Activated naive CD4-positive, alpha-beta T cell treated with anti-CD3 and anti-CD28 coated beads for 36 hours (primary cell): ENCODE measurements at regions not wholly inside any gene's neighbourhood (a gene's known extent, or its start where the extent isn't known, plus 50 kb on each side); places are given as distances from the start of the nearest gene placed in this dataset.
"Not testable (repeated sequence)": the region's sequence is repeated elsewhere in the genome, so short reads cannot be mapped to it uniquely, and the experiment has no call there.

ENCODE experiments used
- CTCF ChIA-PET: fragments of 350-600 bp; sonication (Branson Sonifier 250); formaldehyde crosslinking; loops from one replicate; lab custom pipeline; 2021; ENCODE audit warnings: antibody characterized with exemption; lab: Charles Lee
- DNase-seq: peaks from one replicate; pipeline ENCODE4 v3.0.0-alpha.2; 2020
- H3K27ac Mint-ChIP-seq: one replicate; pipeline ENCODE4 v1.8.0; 2021; ENCODE audit warnings: mild to moderate bottlenecking, mixed read lengths
- H3K27me3 Mint-ChIP-seq: one replicate; pipeline ENCODE4 v1.8.0; 2021; ENCODE audit warnings: low read depth, mixed read lengths
- H3K36me3 Mint-ChIP-seq: one replicate; pipeline ENCODE4 v1.8.0; 2021; ENCODE audit warnings: low read depth, mixed read lengths
- H3K4me1 Mint-ChIP-seq: one replicate; pipeline ENCODE4 v1.8.0; 2021; ENCODE audit warnings: low read depth, mixed read lengths
- H3K4me3 Mint-ChIP-seq: one replicate; pipeline ENCODE4 v1.8.0; 2021; ENCODE audit warnings: mild to moderate bottlenecking, moderate library complexity, mixed read lengths
- H3K9me3 Mint-ChIP-seq: one replicate; pipeline ENCODE4 v1.8.0; 2021; ENCODE audit warnings: mixed read lengths
- intact Hi-C: fragments of 100-400 bp; cut with micrococcal nuclease; formaldehyde crosslinking; loops from one replicate; pipeline ENCODE4 v1.15.1; 2023

GRCh38 chr3:33970180-33970579 lies 171.8 kb downstream of the PDCD6IP start:
- H3K4me3 Mint-ChIP-seq, CTCF ChIA-PET, intact Hi-C loops, DNase-seq, H3K27me3 Mint-ChIP-seq, H3K9me3 Mint-ChIP-seq, H3K4me1 Mint-ChIP-seq, H3K27ac Mint-ChIP-seq, H3K36me3 Mint-ChIP-seq: not testable (repeated sequence)

DNA sequence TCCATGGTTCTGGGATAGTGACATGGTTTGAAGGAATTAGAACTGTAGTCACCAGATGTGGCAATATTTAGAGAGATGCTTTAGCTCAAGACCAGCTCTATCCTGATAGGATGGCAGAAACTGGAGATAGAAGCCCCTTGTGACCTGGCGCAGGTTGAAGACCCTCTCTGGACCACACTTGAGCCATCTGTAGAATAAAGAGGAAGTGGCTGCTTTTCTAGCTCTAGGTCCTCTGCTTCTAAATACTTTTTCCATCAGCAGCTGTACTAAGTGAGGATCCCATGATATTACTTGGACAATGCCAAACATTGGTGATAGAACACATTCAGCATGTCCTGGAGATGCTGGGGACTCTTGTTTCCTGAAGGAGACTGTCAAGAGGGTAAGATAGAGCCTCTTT lies 172.6 kb downstream of the PDCD6IP start:
- CTCF ChIA-PET: no interaction called here
- Mint-ChIP-seq H3K27ac (no peak overlapping the region), H3K4me3 (no peak overlapping the region), H3K27me3 (peaks cover 5% of the 10 kb centered on the region), H3K4me1 (no peaks in the 10 kb centered on the region), H3K9me3 (peaks cover 6% of the 10 kb centered on the region), H3K36me3 (no peaks in the 10 kb centered on the region)
- intact Hi-C loops: no loop called here
- no peak for DNase-seq

DNA sequence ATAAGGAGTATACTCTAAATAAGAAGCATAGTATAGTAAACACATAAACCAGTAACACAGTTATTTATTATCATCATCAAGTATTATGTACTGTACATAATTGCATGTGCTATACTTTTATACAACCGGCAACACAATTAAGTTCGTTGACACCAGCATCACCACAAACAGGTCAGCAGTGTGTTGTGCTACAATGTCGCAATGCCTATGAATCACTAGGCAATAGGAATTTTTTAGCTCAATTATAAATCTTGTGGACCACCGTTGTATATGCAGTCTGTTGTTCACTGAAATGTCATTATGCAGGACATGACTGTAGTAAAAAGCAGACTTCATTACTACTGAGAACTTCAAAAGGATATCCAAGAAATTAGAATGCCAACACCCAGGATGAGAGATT lies 177.0 kb downstream of the PDCD6IP start:
- H3K27ac Mint-ChIP-seq: no peak overlapping the region
- CTCF ChIA-PET: no interaction called here
- peaks cover 4% of the 10 kb centered on the region for H3K27me3 Mint-ChIP-seq
- no peak overlapping the region for H3K4me3 Mint-ChIP-seq
- no peaks in the 10 kb centered on the region for H3K4me1 Mint-ChIP-seq
- no peaks in the 10 kb centered on the region for H3K36me3 Mint-ChIP-seq
- H3K9me3 Mint-ChIP-seq: peaks cover 4% of the 10 kb centered on the region
- DNase-seq: no peak
- intact Hi-C loops: no loop called here

DNA sequence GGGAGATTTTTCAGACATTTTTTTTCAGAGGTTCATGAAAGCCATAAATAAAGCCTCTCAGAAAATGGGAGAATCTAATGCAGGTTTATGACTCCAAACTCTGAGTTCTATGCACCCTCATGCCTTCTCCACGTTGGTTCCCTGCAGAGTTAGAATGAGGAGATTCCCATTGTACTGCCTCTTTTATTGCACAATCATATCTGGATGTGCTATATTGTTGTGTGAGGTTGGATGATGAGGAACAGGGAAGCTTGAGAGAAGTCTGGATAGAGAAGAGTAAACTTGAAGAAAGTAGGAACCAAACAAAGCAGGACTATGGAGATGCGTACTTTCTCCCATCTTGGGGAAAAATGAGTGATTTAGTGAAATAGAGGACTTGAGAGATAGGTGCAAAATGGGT lies 178.8 kb downstream of the PDCD6IP start:
- Mint-ChIP-seq H3K27ac (no peak overlapping the region), H3K36me3 (no peaks in the 10 kb centered on the region), H3K4me3 (no peak overlapping the region), H3K9me3 (no peaks in the 10 kb centered on the region), H3K4me1 (no peaks in the 10 kb centered on the region), H3K27me3 (no peaks in the 10 kb centered on the region)
- no peak for DNase-seq
- CTCF ChIA-PET: no interaction called here
- intact Hi-C loops: no loop called here

DNA sequence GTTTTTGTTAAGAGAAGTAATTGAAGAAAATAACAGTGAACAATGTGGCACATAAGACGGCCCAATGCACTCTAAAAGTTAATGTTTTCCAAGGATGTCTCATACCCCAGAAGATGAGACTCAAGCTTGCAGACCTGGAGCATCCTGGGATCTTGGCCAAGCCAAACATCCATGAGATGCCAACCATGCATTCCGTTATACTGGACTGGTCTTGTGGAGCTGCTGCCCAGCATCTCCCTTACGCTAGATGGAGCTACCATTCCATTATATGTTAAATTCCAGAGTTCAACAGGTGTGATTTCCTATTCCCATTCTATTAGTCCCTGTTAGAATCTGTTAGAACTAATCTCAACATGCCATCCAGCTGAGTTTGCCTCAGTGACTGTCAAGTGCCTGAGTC lies 181.8 kb downstream of the PDCD6IP start:
- intact Hi-C loops: no loop called here

DNA sequence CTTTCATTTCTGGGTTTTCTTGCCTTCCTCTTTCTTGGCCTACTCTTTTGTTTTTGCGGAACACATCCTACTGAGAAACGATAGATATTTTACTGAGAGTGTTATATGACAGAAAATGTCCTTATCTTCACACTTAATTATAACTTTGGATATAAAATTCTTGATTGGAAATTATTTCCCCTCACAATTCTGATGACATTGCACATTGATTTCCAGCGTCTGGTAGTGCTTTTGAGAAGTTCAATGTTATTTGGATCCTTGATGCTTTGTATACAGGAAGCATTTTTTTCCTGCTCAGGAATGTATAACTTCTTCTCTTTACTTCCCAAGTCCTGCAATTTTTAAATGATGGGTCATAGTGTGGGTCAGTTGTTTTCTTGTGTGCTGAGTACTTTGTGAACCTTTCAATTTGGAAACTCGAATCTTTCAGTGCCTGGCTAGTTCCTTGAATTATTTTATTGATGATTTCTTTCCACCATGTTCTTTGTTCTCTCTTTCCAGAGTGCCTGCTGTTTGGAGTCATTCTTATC lies 183.9 kb downstream of the PDCD6IP start:
- H3K4me3 Mint-ChIP-seq: no peak overlapping the region
- CTCF ChIA-PET: no interaction called here
- no peak for DNase-seq
- no peaks in the 10 kb centered on the region for H3K36me3 Mint-ChIP-seq
- intact Hi-C loops: no loop called here
- no peak overlapping the region for H3K27ac Mint-ChIP-seq
- peaks cover 13% of the 10 kb centered on the region for H3K4me1 Mint-ChIP-seq
- no peaks in the 10 kb centered on the region for H3K27me3 Mint-ChIP-seq
- no peaks in the 10 kb centered on the region for H3K9me3 Mint-ChIP-seq

More for the DNA sequence above, 181.8 kb downstream of the PDCD6IP start:
- DNase-seq: no peak
- CTCF ChIA-PET: interaction anchor here (0.6 kb wide), 1 partner anchor 789 kb away, joined by 4 read pairs; no protein-coding TSS in a partner anchor
- H3K4me3 Mint-ChIP-seq: no peak overlapping the region
- no peak overlapping the region for H3K27ac Mint-ChIP-seq
- no peaks in the 10 kb centered on the region for H3K9me3 Mint-ChIP-seq
- H3K4me1 Mint-ChIP-seq: no peaks in the 10 kb centered on the region
- no peaks in the 10 kb centered on the region for H3K36me3 Mint-ChIP-seq
- no peaks in the 10 kb centered on the region for H3K27me3 Mint-ChIP-seq

GRCh38 chr3:33982949-33983348 lies 184.5 kb downstream of the PDCD6IP start:
- H3K27ac Mint-ChIP-seq, H3K36me3 Mint-ChIP-seq, CTCF ChIA-PET, H3K9me3 Mint-ChIP-seq, H3K4me3 Mint-ChIP-seq, intact Hi-C loops, DNase-seq, H3K27me3 Mint-ChIP-seq: not testable (repeated sequence)
- peaks cover 13% of the 10 kb centered on the region for H3K4me1 Mint-ChIP-seq

GRCh38 chr3:33989229-33989628 lies 190.8 kb downstream of the PDCD6IP start:
- intact Hi-C loops: no loop called here
- no peak overlapping the region for H3K4me3 Mint-ChIP-seq
- CTCF ChIA-PET: no interaction called here

DNA sequence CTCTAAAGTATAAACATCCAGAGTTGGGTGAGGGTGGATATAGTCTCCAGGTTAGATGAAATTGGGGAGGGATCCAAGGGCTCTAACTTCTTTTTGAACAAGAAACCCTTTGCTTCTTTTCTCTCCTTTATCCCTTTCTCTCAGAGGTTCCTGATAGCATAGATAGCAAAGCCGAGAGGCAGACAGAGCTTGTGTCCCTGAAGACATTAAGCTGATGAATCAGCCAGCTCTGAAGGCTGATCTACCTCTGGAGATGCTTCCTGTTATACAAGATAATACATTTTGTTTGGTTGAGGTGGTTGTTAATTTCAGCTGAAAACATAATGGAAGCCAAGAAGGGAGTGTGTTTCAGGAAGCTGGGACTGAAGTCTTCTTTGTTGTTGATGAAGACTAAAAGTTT lies 193.2 kb downstream of the PDCD6IP start:
- CTCF ChIA-PET: interaction anchor here (0.9 kb wide), 1 partner anchor 9 kb away, joined by 4 read pairs; no protein-coding TSS in a partner anchor
- H3K36me3 Mint-ChIP-seq: no peaks in the 10 kb centered on the region
- no peak for DNase-seq
- H3K27me3 Mint-ChIP-seq: peaks cover 4% of the 10 kb centered on the region
- no peak overlapping the region for H3K4me3 Mint-ChIP-seq
- intact Hi-C loops: no loop called here
- H3K27ac Mint-ChIP-seq: no peak overlapping the region
- peaks cover 4% of the 10 kb centered on the region for H3K4me1 Mint-ChIP-seq
- H3K9me3 Mint-ChIP-seq: peaks cover 14% of the 10 kb centered on the region

More at GRCh38 chr3:33989229-33989628, 190.8 kb downstream of the PDCD6IP start:
- DNase-seq: no peak
- no peaks in the 10 kb centered on the region for H3K36me3 Mint-ChIP-seq
- peaks cover 4% of the 10 kb centered on the region for H3K27me3 Mint-ChIP-seq
- peaks cover 13% of the 10 kb centered on the region for H3K4me1 Mint-ChIP-seq
- H3K9me3 Mint-ChIP-seq: no peaks in the 10 kb centered on the region
- no peak overlapping the region for H3K27ac Mint-ChIP-seq

DNA sequence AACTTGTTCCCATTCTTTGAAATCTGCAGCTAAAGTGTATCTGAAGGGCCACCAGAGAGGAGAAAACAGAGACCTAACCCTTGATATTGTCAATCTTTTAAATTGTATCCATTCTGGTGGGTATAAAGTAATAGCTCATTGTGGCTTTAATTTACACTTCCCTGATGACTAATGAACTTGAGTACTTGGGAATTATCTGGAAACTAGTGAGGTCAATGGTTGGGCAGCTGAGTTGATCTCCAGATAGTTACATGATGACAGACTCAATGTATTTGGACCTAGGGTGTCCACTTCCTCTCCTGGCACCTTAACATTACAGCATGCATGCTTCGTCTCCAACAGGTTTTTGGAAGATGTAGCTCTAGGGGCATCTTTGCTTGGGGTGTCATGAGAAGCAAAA lies 195.2 kb downstream of the PDCD6IP start:
- Mint-ChIP-seq H3K4me1 (no peaks in the 10 kb centered on the region), H3K4me3 (no peak overlapping the region), H3K9me3 (peaks cover 14% of the 10 kb centered on the region), H3K27ac (no peak overlapping the region), H3K27me3 (peaks cover 4% of the 10 kb centered on the region), H3K36me3 (no peaks in the 10 kb centered on the region)
- intact Hi-C loops: no loop called here
- DNase-seq: no peak
- CTCF ChIA-PET: no interaction called here

DNA sequence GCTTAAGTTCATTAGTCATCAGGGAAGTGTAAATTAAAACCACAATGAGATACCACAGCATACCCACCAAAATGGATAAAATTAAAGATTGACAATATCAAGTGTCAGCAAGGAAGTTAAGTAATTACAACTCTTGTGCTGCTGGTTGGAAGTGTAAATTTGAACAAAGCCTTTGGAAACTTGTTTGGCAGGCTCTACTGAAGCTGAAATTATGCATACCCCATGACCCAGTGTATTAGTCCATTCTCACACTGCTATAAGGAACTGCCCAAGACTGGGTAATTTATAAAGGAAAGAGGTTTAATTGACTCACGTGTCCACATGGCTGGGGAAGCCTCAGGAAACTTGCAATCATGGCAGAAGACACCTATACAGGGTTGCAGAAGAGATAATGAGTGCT lies 196.1 kb downstream of the PDCD6IP start:
- intact Hi-C loops: no loop called here
- no peak for DNase-seq
- H3K9me3 Mint-ChIP-seq: peaks cover 14% of the 10 kb centered on the region
- no peaks in the 10 kb centered on the region for H3K4me1 Mint-ChIP-seq
- no peak overlapping the region for H3K27ac Mint-ChIP-seq
- CTCF ChIA-PET: interaction anchor here (0.6 kb wide), 1 partner anchor 123 kb away, joined by 3 read pairs; no protein-coding TSS in a partner anchor
- H3K27me3 Mint-ChIP-seq: peaks cover 4% of the 10 kb centered on the region
- no peak overlapping the region for H3K4me3 Mint-ChIP-seq
- H3K36me3 Mint-ChIP-seq: no peaks in the 10 kb centered on the region

- no peak for DNase-seq
- H3K36me3 Mint-ChIP-seq: no peaks in the 10 kb centered on the region
- no peak overlapping the region for H3K4me3 Mint-ChIP-seq
- H3K4me1 Mint-ChIP-seq: peaks cover 4% of the 10 kb centered on the region
- CTCF ChIA-PET: interaction anchor here (1.1 to 1.2 kb wide), 2 partner anchors 8 to 117 kb away, joined by 3 to 4 read pairs; no protein-coding TSS in a partner anchor
- no peaks in the 10 kb centered on the region for H3K27me3 Mint-ChIP-seq
- peaks cover 11% of the 10 kb centered on the region for H3K9me3 Mint-ChIP-seq
- H3K27ac Mint-ChIP-seq: no peak overlapping the region
- intact Hi-C loops: no loop called here
Observed at GRCh38 chr3:34000301-34000700, 201.9 kb downstream of the PDCD6IP start.

GRCh38 chr3:34001022-34001421 lies 202.6 kb downstream of the PDCD6IP start:
- no peak overlapping the region for H3K4me3 Mint-ChIP-seq
- H3K36me3 Mint-ChIP-seq: no peaks in the 10 kb centered on the region
- H3K9me3 Mint-ChIP-seq: peaks cover 6% of the 10 kb centered on the region
- H3K27ac Mint-ChIP-seq: no peak overlapping the region
- CTCF ChIA-PET: interaction anchor here (1.1 to 1.2 kb wide), 2 partner anchors 9 to 118 kb away, joined by 3 to 4 read pairs; no protein-coding TSS in a partner anchor
- H3K4me1 Mint-ChIP-seq: peaks cover 4% of the 10 kb centered on the region
- intact Hi-C loops: no loop called here
- DNase-seq: no peak
- H3K27me3 Mint-ChIP-seq: no peaks in the 10 kb centered on the region
